Endothelial cell of umbilical vein (primary cell): ENCODE measurements at regions not wholly inside any gene's neighbourhood (a gene's known extent, or its start where the extent isn't known, plus 50 kb on each side); places are given as distances from the start of the nearest gene placed in this dataset.

ENCODE experiments used
- CTCF ChIP-seq, 2 donors: IDR thresholded peaks; 1 replicate in 1 of 2; 2 replicates in 1 of 2; pipeline ENCODE4 v1.5.1; 2011; ENCODE audit warnings: low read length in 2 of 2, mild to moderate bottlenecking in 2 of 2, moderate library complexity in 2 of 2, control low read depth in 1 of 2, inconsistent platforms in 1 of 2, low read depth in 1 of 2; ENCODE audit not compliant: insufficient read depth in 1 of 2; ENCODE audit errors: extremely low read depth in 1 of 2
- EZH2 ChIP-seq: IDR thresholded peaks from 2 replicates; pipeline ENCODE4 v1.6.1; 2012; ENCODE audit warnings: borderline replicate concordance, low read depth, mild to moderate bottlenecking, moderate library complexity, low read length, inconsistent platforms; ENCODE audit not compliant: severe bottlenecking
- GATA2 ChIP-seq: IDR thresholded peaks from 2 replicates; pipeline ENCODE4 v1.7.0; 2011; ENCODE audit warnings: low read depth, mild to moderate bottlenecking, moderate library complexity, mixed read lengths, low read length; ENCODE audit not compliant: insufficient read length, insufficient read depth
- JUN ChIP-seq: IDR thresholded peaks from 2 replicates; pipeline ENCODE4 v1.6.1; 2011; ENCODE audit warnings: borderline replicate concordance, low read depth; ENCODE audit not compliant: insufficient read length, insufficient read depth
- POLR2AphosphoS5 ChIP-seq: IDR thresholded peaks from 2 replicates; pipeline ENCODE4 v1.6.1; 2012; ENCODE audit warnings: low read depth, mild to moderate bottlenecking, control low read depth, low read length, moderate library complexity; ENCODE audit not compliant: insufficient read depth

DNA sequence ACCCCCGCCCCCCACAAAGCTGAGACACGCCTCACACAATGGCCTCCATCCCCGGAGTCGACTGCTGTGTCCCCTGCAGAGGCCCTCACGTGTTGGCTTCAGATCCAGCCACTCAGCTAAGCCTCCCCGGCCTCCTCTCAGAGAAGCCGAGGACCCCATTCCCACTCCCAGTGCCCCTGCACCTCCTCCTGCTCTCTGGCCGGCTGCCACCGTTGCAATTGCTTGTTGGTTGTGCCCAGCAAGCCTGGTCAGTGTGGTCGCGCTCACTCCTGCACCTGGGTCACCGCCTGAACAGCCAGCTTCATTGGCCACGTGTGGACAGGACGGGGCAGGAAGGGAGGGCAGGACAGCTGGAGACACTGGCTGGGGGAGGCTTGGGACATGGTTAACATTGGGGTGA, 191.5 kb upstream of the SALL3 start:
- TF ChIP-seq CTCF (IDR thresholded peaks at IDR 0.05; ENCODE audit: extremely low read depth in 1 of 2, insufficient read depth in 1 of 2, low read depth in 1 of 2, low read length in 2 of 2) (no peak), GATA2 (no peak), EZH2 (no peak), POLR2AphosphoS5 (no peak), JUN (no peak)
